ENCODE measurements at regions not wholly inside any gene's neighbourhood (a gene's known extent, or its start where the extent isn't known, plus 50 kb on each side); places are given as distances from the start of the nearest gene placed in this dataset.

DNA sequence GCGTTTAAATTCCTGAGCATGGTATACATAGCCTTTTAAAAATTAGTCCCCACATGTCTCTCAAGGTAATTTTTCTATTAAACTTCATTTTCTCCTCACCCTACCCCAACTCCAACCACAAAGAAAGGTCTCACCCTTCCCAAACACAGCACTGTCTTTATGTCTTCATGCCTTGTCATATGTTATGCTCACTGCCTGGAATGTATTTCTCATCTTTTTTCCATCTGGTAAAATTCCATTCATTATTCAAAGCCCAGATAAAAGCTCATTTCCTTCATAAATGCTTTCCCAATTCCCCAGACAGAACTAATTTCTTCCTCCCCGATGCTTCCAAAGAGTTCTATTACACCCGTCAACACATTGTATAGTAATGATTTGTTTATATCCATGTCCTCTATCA lies 302.0 kb downstream of the ALDH8A1 start:
- CTCF ChIA-PET = interaction anchor here (1.1 to 1.4 kb wide), 2 partner anchors 293 to 474 kb away, joined by 3 to 4 read pairs; no protein-coding TSS in a partner anchor
- POLR2A ChIA-PET = no interaction called here
- no peaks in the 10 kb centered on the region for H3K79me2 ChIP-seq (ENCODE audit: control insufficient read depth, insufficient read depth, low read length)
- H3K4me2 ChIP-seq (ENCODE audit: insufficient read depth, low read length) = no peak overlapping the region
- BruUV-seq (replicated peaks) = no TSS peak
- no peak overlapping the region for H3K4me3 ChIP-seq (replicated peaks in 1 of 3; ENCODE audit: insufficient read depth in 1 of 3, low read depth in 1 of 3, low read length in 3 of 3)
- no peak for DNase-seq (ENCODE audit: low read depth, low spot score)
- intact Hi-C loops (cut with micrococcal nuclease) = no loop called here
- H3K9me1 ChIP-seq (replicated peaks; ENCODE audit: control insufficient read depth, extremely low read depth, insufficient read depth, low read length) = no peaks in the 10 kb centered on the region
- H3K9ac ChIP-seq (replicated peaks; ENCODE audit: extremely low read depth, insufficient read depth, low read length) = no peak overlapping the region
- TF ChIP-seq, protein P1, sequence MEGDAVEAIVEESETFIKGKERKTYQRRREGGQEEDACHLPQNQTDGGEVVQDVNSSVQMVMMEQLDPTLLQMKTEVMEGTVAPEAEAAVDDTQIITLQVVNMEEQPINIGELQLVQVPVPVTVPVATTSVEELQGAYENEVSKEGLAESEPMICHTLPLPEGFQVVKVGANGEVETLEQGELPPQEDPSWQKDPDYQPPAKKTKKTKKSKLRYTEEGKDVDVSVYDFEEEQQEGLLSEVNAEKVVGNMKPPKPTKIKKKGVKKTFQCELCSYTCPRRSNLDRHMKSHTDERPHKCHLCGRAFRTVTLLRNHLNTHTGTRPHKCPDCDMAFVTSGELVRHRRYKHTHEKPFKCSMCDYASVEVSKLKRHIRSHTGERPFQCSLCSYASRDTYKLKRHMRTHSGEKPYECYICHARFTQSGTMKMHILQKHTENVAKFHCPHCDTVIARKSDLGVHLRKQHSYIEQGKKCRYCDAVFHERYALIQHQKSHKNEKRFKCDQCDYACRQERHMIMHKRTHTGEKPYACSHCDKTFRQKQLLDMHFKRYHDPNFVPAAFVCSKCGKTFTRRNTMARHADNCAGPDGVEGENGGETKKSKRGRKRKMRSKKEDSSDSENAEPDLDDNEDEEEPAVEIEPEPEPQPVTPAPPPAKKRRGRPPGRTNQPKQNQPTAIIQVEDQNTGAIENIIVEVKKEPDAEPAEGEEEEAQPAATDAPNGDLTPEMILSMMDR (IDR thresholded peaks at IDR 0.05; ENCODE audit: extremely low read depth in 1 of 2, insufficient read depth in 1 of 2, low read depth in 1 of 2, low read length in 2 of 2) = no peak
- TF ChIP-seq GATA2 (IDR thresholded peaks at IDR 0.05; ENCODE audit: insufficient read depth, insufficient read length, low read depth, low read length) (no peak), POLR2AphosphoS5 (IDR thresholded peaks at IDR 0.05; ENCODE audit: insufficient read depth, low read depth, low read length) (no peak), MYC (IDR thresholded peaks at IDR 0.05; ENCODE audit: low read depth, low read length) (no peak), JUN (IDR thresholded peaks at IDR 0.05; ENCODE audit: borderline replicate concordance, insufficient read depth, insufficient read length, low read depth) (no peak), FOS (IDR thresholded peaks at IDR 0.05; ENCODE audit: borderline replicate concordance, insufficient read depth, low read length) (no peak), POLR2A (IDR thresholded peaks at IDR 0.05; ENCODE audit: low read depth, low read length) (no peak), EZH2 (IDR thresholded peaks at IDR 0.05; ENCODE audit: borderline replicate concordance, low read depth, low read length, severe bottlenecking) (no peak)
- TF ChIP-seq, protein P2, sequence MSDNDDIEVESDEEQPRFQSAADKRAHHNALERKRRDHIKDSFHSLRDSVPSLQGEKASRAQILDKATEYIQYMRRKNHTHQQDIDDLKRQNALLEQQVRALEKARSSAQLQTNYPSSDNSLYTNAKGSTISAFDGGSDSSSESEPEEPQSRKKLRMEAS (IDR thresholded peaks at IDR 0.05; ENCODE audit: insufficient read depth, insufficient read length) = no peak
- H3K27ac ChIP-seq (ENCODE audit: insufficient read depth, low read depth, low read length) = no peak overlapping the region
- dilution Hi-C loops (cut with MboI; ENCODE audit: extremely low pct_ligation_motif_present, low sequenced_read_pairs) = no loop called here
- no peaks in the 10 kb centered on the region for H3K9me3 ChIP-seq (replicated peaks; ENCODE audit: control insufficient read depth, insufficient read depth, low read length)
- no peaks in the 10 kb centered on the region for H3K4me1 ChIP-seq (ENCODE audit: control insufficient read depth, extremely low read depth, insufficient read depth, low read length)
- H3K36me3 ChIP-seq (ENCODE audit: control insufficient read depth in 2 of 2, extremely low read depth in 1 of 2, insufficient read depth in 2 of 2, low read length in 2 of 2) = no peaks in the 10 kb centered on the region
- no peaks in the 10 kb centered on the region for H3K27me3 ChIP-seq (ENCODE audit: control insufficient read depth in 2 of 2, insufficient read depth in 2 of 2, low read length in 2 of 2)
- H4K20me1 ChIP-seq (replicated peaks; ENCODE audit: control insufficient read depth, extremely low read depth, insufficient read depth, low read length) = no peaks in the 10 kb centered on the region
- H2AFZ ChIP-seq (ENCODE audit: low read depth, low read length) = no peak overlapping the region
- no peak for FAIRE-seq

All from endothelial cell of umbilical vein (primary cell).